Heart left ventricle (tissue), 13 donors: ENCODE measurements at regions not wholly inside any gene's neighbourhood (a gene's known extent, or its start where the extent isn't known, plus 50 kb on each side); places are given as distances from the start of the nearest gene placed in this dataset.

Experiments
- POLR2A ChIP-seq, 2 donors: fragments of 450-650 bp; IDR thresholded peaks; one replicate each; pipeline ENCODE4 v1.6.1; 2017; ENCODE audit warnings: antibody characterized with exemption in 2 of 2, mild to moderate bottlenecking in 2 of 2, moderate library complexity in 2 of 2
- TF ChIP-seq, protein P1 (sequence below), 12 donors: fragments of 200-600 bp; sonication (generic) in 4 of 12; IDR thresholded peaks; one replicate each; pipeline versions ENCODE4 v1.5.0 to v1.8.0; 2018 to 2022; ENCODE audit warnings: antibody characterized with exemption in 12 of 12, mild to moderate bottlenecking in 5 of 12
- donor health status: ischemic (EF 13 %, LVEDD 7.1; RV severe dilation, severe dysfunction).
- donor health status: DM: no; HTN: yes; CAD: no.
- donor health status: DM: no; HTN: no; CAD: no.
- donor health status: ischemic (EF 25% LVEDD 6.9; RV normal size, moderate dysfunction).
- donor health status: ischemic (EF 25% LVEDD 5.7; RV mildly dilated, moderate dysfunction).
- donor health status: ischemic (EF 35%, LVEDD 5.7; RV mildly dilated, moderate dysfunction).
- donor health status: nonischemic (EF 11% LVEDD 7.7; RV severe dilation, severe dysfunction).
- donor health status: DM: yes; HTN: yes; CAD: no.
- donor health status: PGD.
- donor health status: ischemic (EF 29% LVEDD 5.4; RV normal size, mild dysfunction).
- donor health status: nonischemic (EF 23%, LVEDD 6.1; RV moderate dilation, normal function).

DNA sequence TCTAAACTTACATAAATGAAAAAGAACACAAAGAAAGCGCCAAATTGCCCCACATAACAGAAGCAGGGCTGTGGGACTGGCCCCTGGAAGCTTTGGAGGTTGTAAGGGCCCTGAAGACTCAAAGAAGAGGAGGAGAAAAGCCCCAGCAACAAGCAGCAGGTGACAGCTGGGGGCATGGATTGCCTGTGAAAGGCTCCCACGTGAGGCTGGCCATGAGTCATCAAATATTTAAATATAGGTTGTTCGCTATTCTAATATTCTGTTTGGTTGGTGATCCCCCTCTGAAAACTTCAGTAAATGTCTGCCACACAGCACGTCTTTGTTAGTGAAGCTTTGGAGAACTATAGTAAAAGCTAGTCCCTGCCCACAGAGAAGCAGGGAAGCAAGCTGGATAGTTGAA, 132.4 kb downstream of the MREG start:
- TF ChIP-seq, protein P1, sequence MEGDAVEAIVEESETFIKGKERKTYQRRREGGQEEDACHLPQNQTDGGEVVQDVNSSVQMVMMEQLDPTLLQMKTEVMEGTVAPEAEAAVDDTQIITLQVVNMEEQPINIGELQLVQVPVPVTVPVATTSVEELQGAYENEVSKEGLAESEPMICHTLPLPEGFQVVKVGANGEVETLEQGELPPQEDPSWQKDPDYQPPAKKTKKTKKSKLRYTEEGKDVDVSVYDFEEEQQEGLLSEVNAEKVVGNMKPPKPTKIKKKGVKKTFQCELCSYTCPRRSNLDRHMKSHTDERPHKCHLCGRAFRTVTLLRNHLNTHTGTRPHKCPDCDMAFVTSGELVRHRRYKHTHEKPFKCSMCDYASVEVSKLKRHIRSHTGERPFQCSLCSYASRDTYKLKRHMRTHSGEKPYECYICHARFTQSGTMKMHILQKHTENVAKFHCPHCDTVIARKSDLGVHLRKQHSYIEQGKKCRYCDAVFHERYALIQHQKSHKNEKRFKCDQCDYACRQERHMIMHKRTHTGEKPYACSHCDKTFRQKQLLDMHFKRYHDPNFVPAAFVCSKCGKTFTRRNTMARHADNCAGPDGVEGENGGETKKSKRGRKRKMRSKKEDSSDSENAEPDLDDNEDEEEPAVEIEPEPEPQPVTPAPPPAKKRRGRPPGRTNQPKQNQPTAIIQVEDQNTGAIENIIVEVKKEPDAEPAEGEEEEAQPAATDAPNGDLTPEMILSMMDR (IDR thresholded peaks at IDR 0.05), result no peak
- no peak for TF ChIP-seq POLR2A (IDR thresholded peaks at IDR 0.05)
